HL-60 (cell line): ENCODE measurements at regions not wholly inside any gene's neighbourhood (a gene's known extent, or its start where the extent isn't known, plus 50 kb on each side); places are given as distances from the start of the nearest gene placed in this dataset.

Experiments
- GABPA ChIP-seq: IDR thresholded peaks from 2 replicates; pipeline ENCODE4 v1.6.1; 2012; ENCODE audit warnings: low read depth
- POLR2AphosphoS5 ChIP-seq: IDR thresholded peaks from 2 replicates; pipeline ENCODE4 v1.6.1; 2012; ENCODE audit warnings: low read depth
- SPI1 ChIP-seq: IDR thresholded peaks from 2 replicates; pipeline ENCODE4 v1.6.1; 2012; ENCODE audit warnings: low read depth, mild to moderate bottlenecking, borderline replicate concordance
- TF ChIP-seq, protein P1 (sequence below): IDR thresholded peaks from one replicate; pipeline ENCODE4 v1.5.1; 2011; ENCODE audit warnings: low read length, control low read depth, inconsistent platforms; ENCODE audit not compliant: insufficient read depth
- TF ChIP-seq, protein P2 (sequence below): IDR thresholded peaks from 2 replicates; pipeline ENCODE4 v1.6.1; 2012; ENCODE audit warnings: low read depth; ENCODE audit not compliant: insufficient replicate concordance

DNA sequence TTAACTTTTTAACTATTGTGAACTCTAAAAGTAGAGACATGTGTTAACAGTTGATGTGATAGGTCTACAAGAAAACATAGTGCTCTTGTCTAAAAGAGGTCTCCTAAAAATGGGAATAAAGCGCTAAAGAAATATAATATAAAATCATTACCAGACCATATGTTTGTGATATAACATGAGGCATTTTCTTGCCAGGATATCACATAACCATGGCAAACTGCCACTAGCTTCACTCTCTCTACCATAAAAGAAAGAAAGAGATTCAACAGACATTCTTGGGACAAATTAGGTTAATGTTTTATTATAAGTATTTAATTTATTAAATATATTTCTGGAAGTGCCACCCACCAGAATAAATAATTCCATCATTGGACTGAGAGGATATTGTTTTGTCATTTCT lies 115.0 kb downstream of the TMEM26 start:
- TF ChIP-seq POLR2AphosphoS5 (no peak), SPI1 (no peak), GABPA (no peak)
- TF ChIP-seq, protein P1, sequence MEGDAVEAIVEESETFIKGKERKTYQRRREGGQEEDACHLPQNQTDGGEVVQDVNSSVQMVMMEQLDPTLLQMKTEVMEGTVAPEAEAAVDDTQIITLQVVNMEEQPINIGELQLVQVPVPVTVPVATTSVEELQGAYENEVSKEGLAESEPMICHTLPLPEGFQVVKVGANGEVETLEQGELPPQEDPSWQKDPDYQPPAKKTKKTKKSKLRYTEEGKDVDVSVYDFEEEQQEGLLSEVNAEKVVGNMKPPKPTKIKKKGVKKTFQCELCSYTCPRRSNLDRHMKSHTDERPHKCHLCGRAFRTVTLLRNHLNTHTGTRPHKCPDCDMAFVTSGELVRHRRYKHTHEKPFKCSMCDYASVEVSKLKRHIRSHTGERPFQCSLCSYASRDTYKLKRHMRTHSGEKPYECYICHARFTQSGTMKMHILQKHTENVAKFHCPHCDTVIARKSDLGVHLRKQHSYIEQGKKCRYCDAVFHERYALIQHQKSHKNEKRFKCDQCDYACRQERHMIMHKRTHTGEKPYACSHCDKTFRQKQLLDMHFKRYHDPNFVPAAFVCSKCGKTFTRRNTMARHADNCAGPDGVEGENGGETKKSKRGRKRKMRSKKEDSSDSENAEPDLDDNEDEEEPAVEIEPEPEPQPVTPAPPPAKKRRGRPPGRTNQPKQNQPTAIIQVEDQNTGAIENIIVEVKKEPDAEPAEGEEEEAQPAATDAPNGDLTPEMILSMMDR: no peak
- TF ChIP-seq, protein P2, sequence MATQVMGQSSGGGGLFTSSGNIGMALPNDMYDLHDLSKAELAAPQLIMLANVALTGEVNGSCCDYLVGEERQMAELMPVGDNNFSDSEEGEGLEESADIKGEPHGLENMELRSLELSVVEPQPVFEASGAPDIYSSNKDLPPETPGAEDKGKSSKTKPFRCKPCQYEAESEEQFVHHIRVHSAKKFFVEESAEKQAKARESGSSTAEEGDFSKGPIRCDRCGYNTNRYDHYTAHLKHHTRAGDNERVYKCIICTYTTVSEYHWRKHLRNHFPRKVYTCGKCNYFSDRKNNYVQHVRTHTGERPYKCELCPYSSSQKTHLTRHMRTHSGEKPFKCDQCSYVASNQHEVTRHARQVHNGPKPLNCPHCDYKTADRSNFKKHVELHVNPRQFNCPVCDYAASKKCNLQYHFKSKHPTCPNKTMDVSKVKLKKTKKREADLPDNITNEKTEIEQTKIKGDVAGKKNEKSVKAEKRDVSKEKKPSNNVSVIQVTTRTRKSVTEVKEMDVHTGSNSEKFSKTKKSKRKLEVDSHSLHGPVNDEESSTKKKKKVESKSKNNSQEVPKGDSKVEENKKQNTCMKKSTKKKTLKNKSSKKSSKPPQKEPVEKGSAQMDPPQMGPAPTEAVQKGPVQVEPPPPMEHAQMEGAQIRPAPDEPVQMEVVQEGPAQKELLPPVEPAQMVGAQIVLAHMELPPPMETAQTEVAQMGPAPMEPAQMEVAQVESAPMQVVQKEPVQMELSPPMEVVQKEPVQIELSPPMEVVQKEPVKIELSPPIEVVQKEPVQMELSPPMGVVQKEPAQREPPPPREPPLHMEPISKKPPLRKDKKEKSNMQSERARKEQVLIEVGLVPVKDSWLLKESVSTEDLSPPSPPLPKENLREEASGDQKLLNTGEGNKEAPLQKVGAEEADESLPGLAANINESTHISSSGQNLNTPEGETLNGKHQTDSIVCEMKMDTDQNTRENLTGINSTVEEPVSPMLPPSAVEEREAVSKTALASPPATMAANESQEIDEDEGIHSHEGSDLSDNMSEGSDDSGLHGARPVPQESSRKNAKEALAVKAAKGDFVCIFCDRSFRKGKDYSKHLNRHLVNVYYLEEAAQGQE: no peak
